ENCODE measurements at regions not wholly inside any gene's neighbourhood (a gene's known extent, or its start where the extent isn't known, plus 50 kb on each side); places are given as distances from the start of the nearest gene placed in this dataset.
A peak's percentile ranks its signal among the peaks of the same experiment; 100 is the strongest.
"Not testable (repeated sequence)": the region's sequence is repeated elsewhere in the genome, so short reads cannot be mapped to it uniquely, and the experiment has no call there.

- not testable (repeated sequence) for DNase-seq
Observed at GRCh38 chr5:71822065-71822464, 103.0 kb downstream of the CARTPT start.

- DNase-seq, result no peak
Observed at GRCh38 chr5:71825992-71826391, 106.9 kb downstream of the CARTPT start.

DNA sequence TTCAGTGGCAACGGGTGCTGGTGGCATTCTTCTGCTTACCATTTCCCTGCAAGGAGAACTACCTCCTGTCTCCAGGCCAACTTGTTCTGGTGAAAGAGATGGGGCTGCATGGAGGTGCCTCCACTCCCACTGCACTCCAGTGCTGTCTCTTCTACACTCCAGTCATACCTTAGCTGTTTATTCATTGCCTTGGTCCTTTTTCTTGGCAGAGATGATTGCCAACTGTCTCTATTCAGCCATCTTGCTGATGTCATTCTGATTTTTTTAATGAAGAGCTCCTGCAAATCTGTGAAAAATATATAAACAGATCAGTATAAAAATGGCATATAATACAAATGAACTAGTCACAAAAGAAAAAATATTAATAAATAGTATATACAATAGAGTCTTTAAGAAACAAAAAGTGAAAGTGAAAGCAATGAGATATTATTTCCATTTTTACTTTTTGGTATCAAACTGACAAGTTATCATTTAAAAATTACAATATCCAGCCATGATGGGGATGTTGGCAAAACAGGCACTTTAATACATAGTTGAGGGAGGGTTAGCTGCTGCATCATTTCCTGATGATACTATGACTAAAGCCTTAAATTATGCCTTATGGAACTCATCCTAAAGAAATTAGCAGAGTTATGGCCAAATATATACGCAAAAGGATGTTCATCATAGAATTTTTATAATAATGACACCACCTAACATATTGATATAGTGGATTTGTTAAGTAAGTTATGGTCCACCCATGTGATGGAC is 109.4 kb downstream of the CARTPT start:
- peak; percentile 91 for DNase-seq

- no peak for DNase-seq
Observed at GRCh38 chr5:71829206-71829605, 110.1 kb downstream of the CARTPT start.

GRCh38 chr5:71830681-71831539 is 111.8 kb downstream of the CARTPT start:
- peak; percentile 95 for DNase-seq

DNA sequence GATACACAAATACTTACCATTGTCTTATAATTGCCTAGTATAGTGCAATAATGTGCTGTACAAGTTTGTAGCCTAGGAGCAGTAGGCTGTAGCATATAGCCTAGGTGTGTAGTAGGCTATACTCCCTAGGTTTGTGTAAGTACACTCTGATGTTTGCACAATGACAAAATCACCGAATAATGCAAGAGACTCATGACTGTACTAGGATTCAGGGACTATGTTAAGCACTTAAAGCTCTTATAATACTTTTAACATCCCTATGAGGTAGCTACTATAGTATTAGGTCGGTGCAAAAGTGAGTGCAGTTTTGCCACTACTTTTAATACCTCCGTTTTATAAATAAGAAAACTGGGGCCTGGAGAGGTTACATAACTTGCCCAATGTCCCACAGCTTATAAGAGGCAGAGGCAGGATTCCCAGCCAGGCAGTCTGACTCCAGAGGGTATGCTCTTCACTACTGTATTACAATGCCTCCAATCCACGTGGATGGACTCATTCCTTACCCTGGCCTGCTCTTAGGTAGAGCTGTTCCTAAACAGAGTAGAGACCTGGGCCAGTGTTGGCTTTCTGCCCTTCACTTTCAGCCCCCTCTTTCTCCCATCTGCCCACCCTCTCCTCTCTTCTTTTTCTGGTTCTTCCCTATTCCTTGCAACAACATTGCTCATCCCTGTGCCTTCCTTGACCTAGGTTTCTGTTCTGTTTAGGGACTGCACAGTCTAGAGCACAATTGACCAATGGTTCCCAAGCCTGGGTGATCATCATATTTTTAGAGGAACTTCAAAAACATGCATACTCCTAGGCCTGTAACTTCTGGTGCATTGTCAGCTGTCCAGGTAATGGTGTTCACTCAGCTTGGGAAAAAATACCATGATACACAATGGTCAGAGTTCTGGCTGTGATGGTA is 114.0 kb downstream of the CARTPT start:
- peak; percentile 42 for DNase-seq

DNA sequence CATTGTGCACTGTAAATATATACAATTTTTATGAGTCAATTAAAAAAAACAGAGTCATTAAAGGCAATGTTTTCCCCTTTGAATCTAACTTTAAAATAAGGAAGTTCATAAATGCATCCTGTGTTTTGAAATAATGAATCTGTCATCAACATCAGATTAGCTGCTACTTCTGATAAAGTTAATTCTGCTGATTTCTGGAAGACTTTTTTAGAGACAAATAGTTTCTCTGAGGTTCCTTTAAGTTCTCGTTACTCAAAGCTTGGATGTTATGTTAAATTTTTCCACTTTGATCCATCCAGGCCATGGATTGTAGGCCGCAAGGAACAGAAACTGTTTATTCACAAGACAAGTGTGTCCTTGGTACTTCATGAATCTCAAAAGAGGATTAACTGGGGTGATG is 115.5 kb downstream of the CARTPT start:
- DNase-seq, result no peak

DNA sequence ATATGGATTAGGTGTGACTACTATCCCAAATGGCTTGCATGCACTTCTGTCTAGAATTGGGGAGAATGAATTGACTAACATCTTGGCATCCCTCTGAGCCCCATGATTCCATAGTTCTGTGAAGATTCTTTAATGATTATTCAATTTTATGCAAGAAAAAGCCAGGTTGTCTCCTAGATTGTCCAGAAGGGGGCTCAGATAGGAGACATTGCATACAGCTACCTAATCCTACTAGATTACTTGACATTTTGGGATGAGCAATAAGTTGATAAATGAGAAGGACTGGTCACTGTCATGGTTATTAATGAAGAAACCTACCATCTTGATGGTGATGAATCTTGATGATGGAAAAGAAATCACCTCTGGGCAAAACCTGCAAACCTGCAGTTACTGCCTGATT is 117.0 kb downstream of the CARTPT start:
- DNase-seq, result peak; percentile 32

GRCh38 chr5:71836559-71837112 is 117.6 kb downstream of the CARTPT start:
- DNase-seq, result no peak

- no peak for DNase-seq
Observed at GRCh38 chr5:71838286-71838685, 119.2 kb downstream of the CARTPT start.

GRCh38 chr5:71839096-71839884 is 120.2 kb downstream of the CARTPT start:
- DNase-seq, result no peak

GRCh38 chr5:71841107-71841506 is 122.0 kb downstream of the CARTPT start:
- DNase-seq, result no peak

- DNase-seq, result no peak
Observed at GRCh38 chr5:71843111-71843510, 124.0 kb downstream of the CARTPT start.

- DNase-seq, result no peak
Observed at GRCh38 chr5:71844862-71845261, 125.8 kb downstream of the CARTPT start.

DNA sequence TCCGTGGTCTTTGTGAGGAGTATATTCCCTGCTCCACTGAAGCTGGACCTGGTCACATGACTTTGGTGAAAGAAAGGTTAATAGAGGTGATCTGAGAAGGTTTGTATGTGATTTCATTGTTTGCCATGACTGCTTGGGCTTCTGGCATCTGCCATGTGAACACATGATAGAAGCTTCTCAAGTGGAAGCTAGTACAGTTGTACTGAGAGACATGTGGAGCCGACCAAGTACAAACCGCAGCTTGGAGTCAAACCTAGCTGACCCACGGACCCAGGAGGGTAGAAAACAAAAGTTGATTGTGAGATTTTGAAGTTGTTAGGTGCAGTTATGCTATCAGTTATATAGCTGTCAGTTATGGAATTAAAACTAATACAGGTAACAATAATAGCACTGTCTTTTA is 140.4 kb downstream of the CARTPT start:
- no peak for DNase-seq

- DNase-seq, result no peak
Observed at GRCh38 chr5:71860048-71860447, 141.0 kb downstream of the CARTPT start.

- DNase-seq, result no peak
Observed at GRCh38 chr5:71861682-71862081, 142.6 kb downstream of the CARTPT start.

DNA sequence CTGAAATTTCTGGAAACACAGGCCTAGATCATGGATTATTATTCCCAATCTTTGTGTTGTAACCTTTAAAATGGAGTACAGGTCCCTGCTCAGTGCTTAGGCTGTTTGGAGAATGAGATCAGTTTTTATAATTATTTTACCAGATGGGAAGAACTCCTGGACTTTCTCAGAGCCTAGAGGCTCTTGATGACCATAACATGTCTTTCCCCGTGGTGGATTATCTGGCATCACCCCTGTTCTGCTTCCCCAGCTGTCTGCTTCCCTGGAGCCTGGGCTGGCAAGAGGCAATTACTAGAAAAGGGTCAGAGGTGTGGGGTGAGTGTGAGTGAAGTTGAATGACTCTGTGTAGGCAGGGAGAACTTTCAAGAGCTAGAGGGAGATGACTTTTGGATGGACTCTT is 143.0 kb downstream of the CARTPT start:
- DNase-seq, result no peak

DNA sequence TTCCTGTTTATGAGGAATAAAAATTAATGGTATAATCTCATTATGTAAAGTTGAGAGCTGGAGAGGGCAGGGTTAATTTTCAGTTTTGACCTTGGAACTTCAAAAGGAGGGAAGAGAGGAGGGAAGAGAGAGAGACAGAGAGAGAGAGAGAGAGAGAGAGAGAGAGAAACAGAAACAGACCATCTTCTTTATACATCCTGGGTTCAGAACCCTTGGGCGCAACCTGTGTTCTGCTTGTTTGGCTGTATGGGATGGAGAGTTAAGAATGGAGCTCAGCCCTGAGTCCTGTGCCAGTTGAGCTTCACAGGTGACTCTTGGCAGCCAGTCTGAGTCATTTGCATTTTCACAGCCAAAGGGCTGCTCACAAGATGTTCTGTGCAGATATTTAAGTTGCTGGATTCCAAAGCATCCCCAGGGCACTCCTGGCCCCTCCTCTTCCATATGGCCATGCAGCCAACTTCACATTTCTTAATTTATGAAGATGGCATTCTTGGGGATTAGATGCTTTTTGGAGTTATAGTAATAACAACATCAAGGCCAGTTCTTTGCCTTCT is 143.5 kb downstream of the CARTPT start:
- DNase-seq, result peak; percentile 19

- peak; percentile 87 for DNase-seq
Observed at GRCh38 chr5:71864730-71865601, 145.9 kb downstream of the CARTPT start.
